DND-41 (cell line): ENCODE measurements at regions not wholly inside any gene's neighbourhood (a gene's known extent, or its start where the extent isn't known, plus 50 kb on each side); places are given as distances from the start of the nearest gene placed in this dataset.

Experiments used
- ATAC-seq: fragments of 200-7000 bp; cut with Tn5 transposase; 3 replicates; pipeline ENCODE4 v1.9.1; 2021; ENCODE audit warnings: low read depth; ENCODE audit not compliant: insufficient read depth
- DNase-seq: peaks from one replicate; pipeline ENCODE4 v3.0.0-alpha.2; 2020
- H2AFZ ChIP-seq: 2 replicates; pipeline ENCODE4 v1.6.0; 2012; ENCODE audit warnings: low read depth, low read length
- H3K27ac ChIP-seq: 2 replicates; pipeline ENCODE4 v1.5.1; 2012; ENCODE audit warnings: low read length, inconsistent platforms
- H3K27me3 ChIP-seq: fragments of 200-600 bp; sonication (generic); 2 replicates; pipeline ENCODE4 v1.6.0; 2012; ENCODE audit warnings: low read length, mild to moderate bottlenecking, inconsistent platforms; ENCODE audit not compliant: insufficient read depth, poor library complexity
- H3K36me3 ChIP-seq: 2 replicates; pipeline ENCODE4 v1.5.1; 2012; ENCODE audit warnings: low read length, inconsistent platforms; ENCODE audit not compliant: insufficient read depth
- H3K4me1 ChIP-seq: 2 replicates; pipeline ENCODE4 v1.5.1; 2012; ENCODE audit warnings: mild to moderate bottlenecking, low read length; ENCODE audit not compliant: insufficient read depth
- H3K4me2 ChIP-seq: 2 replicates; pipeline ENCODE4 v1.6.0; 2012; ENCODE audit warnings: mild to moderate bottlenecking, moderate library complexity, low read length, inconsistent platforms; ENCODE audit not compliant: insufficient read depth
- H3K4me3 ChIP-seq, 2 experiments: fragments of 200-600 bp in 1 of 2; shearing (Covaris generic) in 1 of 2; 2 replicates each; pipeline ENCODE4 v1.5.1; 2012 to 2016; ENCODE audit warnings: inconsistent platforms in 2 of 2, low read length in 2 of 2, mild to moderate bottlenecking in 2 of 2, low read depth in 1 of 2, moderate library complexity in 1 of 2
- H3K79me2 ChIP-seq: 2 replicates; pipeline ENCODE4 v1.6.0; 2012; ENCODE audit warnings: low read length, inconsistent platforms; ENCODE audit not compliant: insufficient read depth
- H3K9ac ChIP-seq: 2 replicates; pipeline ENCODE4 v1.6.0; 2012; ENCODE audit warnings: low read depth, mild to moderate bottlenecking, inconsistent platforms, low read length, moderate library complexity
- H3K9me3 ChIP-seq: 2 replicates; pipeline ENCODE4 v1.5.1; 2012; ENCODE audit warnings: low read length, moderate library complexity, mild to moderate bottlenecking, inconsistent platforms; ENCODE audit not compliant: insufficient read depth, severe bottlenecking
- H4K20me1 ChIP-seq: 2 replicates; pipeline ENCODE4 v1.6.0; 2012; ENCODE audit warnings: low read length; ENCODE audit not compliant: insufficient read depth
- CTCF ChIP-seq: IDR thresholded peaks from 2 replicates; pipeline ENCODE4 v1.5.1; 2012; ENCODE audit warnings: borderline replicate concordance, low read length, moderate library complexity, mild to moderate bottlenecking; ENCODE audit not compliant: poor library complexity, severe bottlenecking; ENCODE audit errors: extremely low read depth
- EZH2 ChIP-seq: IDR thresholded peaks from 3 replicates; pipeline ENCODE4 v1.6.1; 2012; ENCODE audit warnings: borderline replicate concordance, low read depth, mild to moderate bottlenecking, moderate library complexity, low read length, inconsistent platforms; ENCODE audit not compliant: severe bottlenecking

DNA sequence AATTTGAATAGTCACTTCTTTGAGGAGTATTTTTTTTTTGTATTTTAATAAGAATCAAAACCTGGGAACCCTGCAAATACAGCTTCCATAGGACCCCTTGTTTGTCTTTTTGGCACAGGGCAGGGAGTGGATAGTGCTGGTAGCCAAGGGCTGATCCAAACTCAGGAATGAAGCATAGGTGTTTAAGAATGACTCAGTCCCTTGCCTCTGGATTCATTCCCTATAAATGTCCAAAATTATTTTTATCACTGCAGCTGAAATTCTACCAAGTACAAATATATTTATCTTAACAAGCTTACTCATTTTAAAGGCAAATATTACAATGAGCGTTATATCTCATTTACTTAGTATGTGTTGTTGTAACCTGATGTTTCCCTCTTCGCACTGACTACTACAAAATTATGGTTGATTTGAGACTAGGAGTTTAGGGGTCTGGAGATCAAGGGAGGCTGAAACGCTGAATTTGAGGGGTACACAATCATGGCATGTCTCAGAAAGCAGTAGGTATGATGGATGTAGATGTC, 278.6 kb upstream of the LYPLAL1 start:
- no peaks in the 10 kb centered on the region for H3K27me3 ChIP-seq
- no peak overlapping the region for H3K9ac ChIP-seq
- no peaks in the 10 kb centered on the region for H3K36me3 ChIP-seq
- H2AFZ ChIP-seq = no peak overlapping the region
- H3K4me2 ChIP-seq = no peak overlapping the region
- no peak overlapping the region for H3K4me3 ChIP-seq
- H3K4me1 ChIP-seq = no peaks in the 10 kb centered on the region
- H4K20me1 ChIP-seq = no peaks in the 10 kb centered on the region
- H3K27ac ChIP-seq = no peak overlapping the region
- H3K9me3 ChIP-seq = no peaks in the 10 kb centered on the region
- TF ChIP-seq EZH2 (no peak), CTCF (no peak)
- ATAC-seq (no peak), DNase-seq (no peak)
- H3K79me2 ChIP-seq = no peaks in the 10 kb centered on the region

GRCh38 chr1:218896202-218896601, 277.5 kb upstream of the LYPLAL1 start:
- no peak for DNase-seq
- H3K9me3 ChIP-seq = no peaks in the 10 kb centered on the region
- no peak for ATAC-seq
- TF ChIP-seq EZH2 = no peak
- TF ChIP-seq CTCF = no peak
- H3K4me2 ChIP-seq = no peak overlapping the region
- no peak overlapping the region for H3K9ac ChIP-seq
- H3K79me2 ChIP-seq = no peaks in the 10 kb centered on the region
- H3K36me3 ChIP-seq = no peaks in the 10 kb centered on the region
- no peak overlapping the region for H3K27ac ChIP-seq
- no peaks in the 10 kb centered on the region for H4K20me1 ChIP-seq
- no peaks in the 10 kb centered on the region for H3K4me1 ChIP-seq
- H3K4me3 ChIP-seq = no peak overlapping the region
- no peaks in the 10 kb centered on the region for H3K27me3 ChIP-seq
- no peak overlapping the region for H2AFZ ChIP-seq

DNA sequence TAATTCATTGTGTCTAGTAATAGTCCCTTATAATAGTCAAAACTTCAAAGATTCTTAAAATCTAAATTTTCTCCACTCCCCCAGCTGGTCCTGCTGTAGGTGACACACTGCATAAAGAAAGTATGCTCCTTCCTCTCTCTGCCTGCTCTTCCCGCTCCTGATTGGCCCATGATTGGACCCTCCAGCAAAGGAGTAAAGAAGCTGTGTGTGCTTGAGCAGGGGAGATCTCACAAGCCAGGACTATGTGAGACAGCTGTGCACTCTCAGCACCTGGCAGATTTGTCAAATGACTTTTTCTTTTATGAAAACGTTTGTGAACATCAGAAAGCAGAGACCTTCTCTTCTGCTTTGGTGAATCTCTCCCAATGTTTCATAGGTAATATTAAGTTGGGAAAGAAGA, 274.8 kb upstream of the LYPLAL1 start:
- Histone ChIP-seq H3K36me3 (no peaks in the 10 kb centered on the region), H4K20me1 (no peaks in the 10 kb centered on the region), H3K27me3 (no peaks in the 10 kb centered on the region), H3K4me1 (no peaks in the 10 kb centered on the region), H3K9ac (no peak overlapping the region), H3K79me2 (no peaks in the 10 kb centered on the region), H3K4me3 (no peak overlapping the region), H3K4me2 (no peak overlapping the region), H3K9me3 (no peaks in the 10 kb centered on the region), H3K27ac (no peak overlapping the region), H2AFZ (no peak overlapping the region)
- DNase-seq (no peak), ATAC-seq (0 out of 3 replicates have a peak, but pooled peaks have one; percentile 24)
- TF ChIP-seq EZH2 (no peak), CTCF (no peak)

DNA sequence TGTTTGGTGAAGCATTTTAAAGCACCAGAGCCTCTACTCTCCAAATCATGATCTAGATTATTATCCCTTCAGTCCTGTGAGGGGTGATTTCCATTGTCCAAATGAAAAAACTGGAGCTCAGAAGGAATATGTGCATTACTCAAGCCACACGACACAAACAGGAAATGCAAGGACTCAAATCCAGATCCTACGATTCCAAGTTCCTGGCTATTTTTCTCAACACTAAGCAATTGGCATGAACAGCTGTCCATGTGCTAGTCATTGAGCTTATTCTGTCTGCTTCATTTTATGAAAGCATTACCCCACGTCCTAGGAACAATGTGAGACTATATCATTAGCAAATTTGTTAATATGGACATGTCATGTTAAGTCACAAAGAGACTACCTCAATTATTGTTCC, 273.1 kb upstream of the LYPLAL1 start:
- Histone ChIP-seq H3K27me3 (no peaks in the 10 kb centered on the region), H2AFZ (no peak overlapping the region), H3K27ac (no peak overlapping the region), H3K4me2 (no peak overlapping the region), H3K79me2 (no peaks in the 10 kb centered on the region), H3K36me3 (no peaks in the 10 kb centered on the region), H3K4me1 (no peaks in the 10 kb centered on the region), H4K20me1 (no peaks in the 10 kb centered on the region), H3K4me3 (no peak overlapping the region), H3K9me3 (no peaks in the 10 kb centered on the region), H3K9ac (no peak overlapping the region)
- DNase-seq = no peak
- ATAC-seq = no peak
- TF ChIP-seq CTCF (no peak), EZH2 (no peak)
